ENCODE measurements at regions not wholly inside any gene's neighbourhood (a gene's known extent, or its start where the extent isn't known, plus 50 kb on each side); places are given as distances from the start of the nearest gene placed in this dataset.

- no peak for TF ChIP-seq MXI1 (conservative IDR thresholded peaks at IDR 0.05; ENCODE audit: poor library complexity, severe bottlenecking)
- no peaks in the 10 kb centered on the region for H3K79me2 ChIP-seq (replicated peaks; ENCODE audit: insufficient read depth, low read length)
- H3K4me2 ChIP-seq (ENCODE audit: low read length): no peak overlapping the region
- no peak overlapping the region for H3K4me3 ChIP-seq (ENCODE audit: low read length)
- no peaks in the 10 kb centered on the region for H4K20me1 ChIP-seq (ENCODE audit: insufficient read depth)
- H3K36me3 ChIP-seq (ENCODE audit: insufficient read depth, low read length): no peaks in the 10 kb centered on the region
- no peak overlapping the region for H2AFZ ChIP-seq (ENCODE audit: low read depth, low read length)
- H3K9ac ChIP-seq (ENCODE audit: low read length): no peak overlapping the region
- no peaks in the 10 kb centered on the region for H3F3A ChIP-seq (ENCODE audit: insufficient read depth, low read length, poor library complexity, severe bottlenecking)
- no peaks in the 10 kb centered on the region for H3K9me2 ChIP-seq (ENCODE audit: insufficient read depth, low read length)
- H3K9me3 ChIP-seq (ENCODE audit: low read length): no peaks in the 10 kb centered on the region
- no peak overlapping the region for H3K27ac ChIP-seq (ENCODE audit: low read length)
- no peaks in the 10 kb centered on the region for H3K27me3 ChIP-seq (ENCODE audit: insufficient read depth, low read depth, low read length)
These were observed 94.6 kb upstream of the SMNDC1 start for GRCh38 chr10:110399106-110399964.

GRCh38 chr10:110399965-110400933 is 95.5 kb upstream of the SMNDC1 start:
- Histone ChIP-seq H3K79me2 (replicated peaks; ENCODE audit: insufficient read depth, low read length) (no peaks in the 10 kb centered on the region), H4K20me1 (ENCODE audit: insufficient read depth) (no peaks in the 10 kb centered on the region), H3K9ac (ENCODE audit: low read length) (no peak overlapping the region), H3K9me3 (ENCODE audit: low read length) (no peaks in the 10 kb centered on the region), H3K4me3 (ENCODE audit: low read length) (no peak overlapping the region), H3K27ac (ENCODE audit: low read length) (no peak overlapping the region), H2AFZ (ENCODE audit: low read depth, low read length) (no peak overlapping the region), H3K27me3 (ENCODE audit: insufficient read depth, low read depth, low read length) (no peaks in the 10 kb centered on the region), H3K4me2 (ENCODE audit: low read length) (no peak overlapping the region), H3K36me3 (ENCODE audit: insufficient read depth, low read length) (no peaks in the 10 kb centered on the region), H3F3A (ENCODE audit: insufficient read depth, low read length, poor library complexity, severe bottlenecking) (no peaks in the 10 kb centered on the region), H3K9me2 (ENCODE audit: insufficient read depth, low read length) (no peaks in the 10 kb centered on the region)
- TF ChIP-seq MXI1 (conservative IDR thresholded peaks at IDR 0.05; ENCODE audit: poor library complexity, severe bottlenecking) (no peak), TAF1 (IDR thresholded peaks at IDR 0.05; ENCODE audit: low read depth) (no peak), EP300 (conservative IDR thresholded peaks at IDR 0.05; ENCODE audit: poor library complexity, severe bottlenecking) (no peak), SMC3 (conservative IDR thresholded peaks at IDR 0.05; ENCODE audit: poor library complexity) (no peak), EZH2 (IDR thresholded peaks at IDR 0.05; ENCODE audit: borderline replicate concordance, insufficient read depth, low read length, poor library complexity, severe bottlenecking) (no peak), REST (IDR thresholded peaks at IDR 0.05; ENCODE audit: borderline replicate concordance) (no peak), RAD21 (conservative IDR thresholded peaks at IDR 0.05) (no peak), POLR2AphosphoS5 (IDR thresholded peaks at IDR 0.05) (no peak), CTCF (IDR thresholded peaks at IDR 0.05; ENCODE audit: poor library complexity, severe bottlenecking) (no peak)

Data from neural cell (in vitro differentiated cells).